CD8-positive, alpha-beta memory T cell (primary cell): ENCODE measurements at regions not wholly inside any gene's neighbourhood (a gene's known extent, or its start where the extent isn't known, plus 50 kb on each side); places are given as distances from the start of the nearest gene placed in this dataset.

Experiments used
- CTCF ChIA-PET: fragments of 350-600 bp; sonication (Branson Sonifier 250); formaldehyde crosslinking; loops from one replicate; lab custom pipeline; 2021; ENCODE audit warnings: antibody characterized with exemption; lab: Charles Lee
- POLR2A ChIA-PET: fragments of 350-600 bp; sonication (Branson Sonifier 250); formaldehyde crosslinking; loops from one replicate; lab custom pipeline; 2021; ENCODE audit warnings: antibody characterized with exemption; lab: Charles Lee
- DNase-seq, 5 donors: peaks; one replicate each; pipeline versions ENCODE4 v3.0.0 to v3.0.0-alpha.2; 2020 to 2022; ENCODE audit warnings: mixed read lengths in 1 of 5
- H3K27ac ChIP-seq: one replicate; pipeline ENCODE4 v1.7.0; 2013; ENCODE audit warnings: low read depth, mild to moderate bottlenecking, low read length, moderate library complexity
- H3K27me3 ChIP-seq: 2 replicates; pipeline ENCODE4 v1.7.0; 2013; ENCODE audit warnings: low read length, mild to moderate bottlenecking; ENCODE audit not compliant: insufficient read depth, poor library complexity, severe bottlenecking
- H3K36me3 ChIP-seq: 2 replicates; pipeline ENCODE4 v1.7.0; 2013; ENCODE audit warnings: mild to moderate bottlenecking, low read length, moderate library complexity; ENCODE audit not compliant: insufficient read depth
- H3K4me1 ChIP-seq: 2 replicates; pipeline ENCODE4 v1.7.0; 2013; ENCODE audit warnings: mild to moderate bottlenecking, low read length, moderate library complexity; ENCODE audit not compliant: insufficient read depth
- H3K4me3 ChIP-seq: 2 replicates; pipeline ENCODE4 v1.7.0; 2013; ENCODE audit warnings: mild to moderate bottlenecking, low read length
- H3K9me3 ChIP-seq: 2 replicates; pipeline ENCODE4 v1.7.0; 2013; ENCODE audit warnings: mild to moderate bottlenecking, low read length
- H3K27ac Mint-ChIP-seq, 8 donors: one replicate each; pipeline ENCODE4 v1.8.0; 2020 to 2021; ENCODE audit warnings: mixed read lengths in 8 of 8, mild to moderate bottlenecking in 6 of 8, inconsistent platforms in 3 of 8, moderate library complexity in 3 of 8
- H3K27me3 Mint-ChIP-seq, 2 donors: one replicate each; pipeline ENCODE4 v1.8.0; 2020 to 2021; ENCODE audit warnings: mixed read lengths in 2 of 2, mild to moderate bottlenecking in 1 of 2, moderate library complexity in 1 of 2
- H3K36me3 Mint-ChIP-seq, 3 donors: one replicate each; pipeline ENCODE4 v1.8.0; 2020 to 2021; ENCODE audit warnings: mixed read lengths in 3 of 3, inconsistent platforms in 1 of 3, mild to moderate bottlenecking in 1 of 3
- H3K4me1 Mint-ChIP-seq, 3 donors: one replicate each; pipeline ENCODE4 v1.8.0; 2020 to 2021; ENCODE audit warnings: mixed read lengths in 3 of 3, inconsistent platforms in 1 of 3, mild to moderate bottlenecking in 1 of 3
- H3K4me3 Mint-ChIP-seq, 7 donors: one replicate each; pipeline ENCODE4 v1.8.0; 2020 to 2021; ENCODE audit warnings: mixed read lengths in 7 of 7, mild to moderate bottlenecking in 6 of 7, moderate library complexity in 4 of 7, inconsistent platforms in 2 of 7
- H3K9me3 Mint-ChIP-seq, 5 donors: one replicate each; pipeline ENCODE4 v1.8.0; 2020 to 2022; ENCODE audit warnings: mixed read lengths in 5 of 5, mild to moderate bottlenecking in 3 of 5, moderate library complexity in 2 of 5, inconsistent platforms in 1 of 5

DNA sequence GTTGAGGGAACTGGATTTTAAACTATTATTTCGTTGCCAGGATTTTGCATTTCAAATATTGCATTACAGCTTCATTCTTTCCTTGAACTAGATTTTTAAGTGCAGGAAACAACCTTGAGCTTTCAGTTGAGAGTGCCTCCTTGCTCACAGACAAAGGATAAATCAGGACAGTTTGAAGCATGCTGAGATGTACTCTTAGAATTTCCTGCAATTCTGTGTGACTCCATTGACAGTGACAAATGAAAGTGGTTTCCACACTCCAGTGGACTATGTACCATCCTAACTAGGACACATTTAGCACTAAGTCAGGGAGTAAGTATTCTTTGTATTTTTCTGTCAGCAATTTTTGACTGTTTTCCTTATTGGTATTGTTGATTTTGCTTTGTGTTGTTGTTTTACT, 100.0 kb upstream of the PLCXD3 start:
- Histone ChIP-seq H3K27me3 (no peaks in the 10 kb centered on the region), H3K36me3 (no peaks in the 10 kb centered on the region), H3K4me1 (no peaks in the 10 kb centered on the region), H3K27ac (no peak overlapping the region), H3K9me3 (no peaks in the 10 kb centered on the region), H3K4me3 (no peak overlapping the region)
- ChIA-PET CTCF (no interaction called here), POLR2A (no interaction called here)
- no peak overlapping the region for H3K4me3 Mint-ChIP-seq
- peaks cover 0 to 5% (median under 1%) of the 10 kb centered on the region in 5 donors for H3K9me3 Mint-ChIP-seq
- no peaks in the 10 kb centered on the region for H3K4me1 Mint-ChIP-seq
- DNase-seq = no peak
- H3K36me3 Mint-ChIP-seq = no peaks in the 10 kb centered on the region
- H3K27ac Mint-ChIP-seq = no peak overlapping the region
- H3K27me3 Mint-ChIP-seq = no peaks in the 10 kb centered on the region

DNA sequence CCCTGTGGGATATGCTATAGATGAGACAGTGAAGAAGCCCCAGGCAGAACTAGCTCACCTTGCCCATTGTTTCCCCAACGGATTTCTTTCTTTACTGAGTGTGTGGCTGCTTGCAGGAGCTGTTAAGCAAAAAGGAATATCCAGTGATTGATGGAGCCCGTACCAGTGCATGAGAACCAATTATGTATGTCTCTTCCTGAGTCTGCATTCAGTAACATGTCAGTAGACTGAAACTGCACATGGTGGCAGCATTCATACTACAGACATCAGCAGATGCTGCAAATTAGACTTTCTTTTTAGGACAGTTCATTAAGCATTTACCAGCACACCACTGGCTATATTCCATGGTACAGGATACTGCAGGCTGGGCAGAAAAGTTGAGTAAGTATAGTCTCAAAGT, 90.3 kb upstream of the PLCXD3 start:
- no peak overlapping the region for H3K4me3 Mint-ChIP-seq
- H3K36me3 Mint-ChIP-seq = no peaks in the 10 kb centered on the region
- H3K9me3 Mint-ChIP-seq = peaks cover 0 to 8% (median 1%) of the 10 kb centered on the region in 5 donors
- no peaks in the 10 kb centered on the region for H3K27me3 ChIP-seq
- H3K4me1 ChIP-seq = no peaks in the 10 kb centered on the region
- POLR2A ChIA-PET = no interaction called here
- DNase-seq = no peak
- H3K27me3 Mint-ChIP-seq = peaks cover 0 to 1% of the 10 kb centered on the region in 2 donors
- no peaks in the 10 kb centered on the region for H3K36me3 ChIP-seq
- no peak overlapping the region for H3K27ac Mint-ChIP-seq
- CTCF ChIA-PET = no interaction called here
- H3K4me3 ChIP-seq = no peak overlapping the region
- H3K4me1 Mint-ChIP-seq = no peaks in the 10 kb centered on the region
- H3K27ac ChIP-seq = no peak overlapping the region
- no peaks in the 10 kb centered on the region for H3K9me3 ChIP-seq

DNA sequence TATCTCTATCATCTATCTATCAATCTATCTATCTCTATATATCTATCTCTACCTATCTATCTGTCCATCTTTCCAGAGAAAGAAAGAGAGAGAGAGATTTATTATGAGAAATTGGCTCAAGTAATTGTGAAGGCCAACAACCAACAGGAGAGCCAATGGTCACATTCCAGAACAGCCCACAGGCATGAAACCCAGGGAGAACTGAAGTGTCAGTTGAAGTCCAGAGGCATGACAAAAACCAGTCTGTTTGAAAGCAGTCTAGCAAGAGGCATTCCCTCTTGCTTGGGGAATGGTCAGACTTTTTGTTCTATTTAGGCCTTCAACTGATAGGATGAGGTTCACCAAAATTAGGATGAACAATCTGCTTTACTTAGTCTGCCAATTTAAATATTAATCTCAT, 87.6 kb upstream of the PLCXD3 start:
- Mint-ChIP-seq H3K27ac (no peak overlapping the region), H3K9me3 (peaks cover 0 to 9% (median 4%) of the 10 kb centered on the region in 5 donors), H3K36me3 (no peaks in the 10 kb centered on the region), H3K4me1 (no peaks in the 10 kb centered on the region), H3K27me3 (no peaks in the 10 kb centered on the region), H3K4me3 (no peak overlapping the region)
- no peak overlapping the region for H3K27ac ChIP-seq
- no peaks in the 10 kb centered on the region for H3K4me1 ChIP-seq
- no peak overlapping the region for H3K4me3 ChIP-seq
- no peaks in the 10 kb centered on the region for H3K9me3 ChIP-seq
- H3K36me3 ChIP-seq = no peaks in the 10 kb centered on the region
- ChIA-PET POLR2A (no interaction called here), CTCF (interaction anchor here (0.8 kb wide), 1 partner anchor 14 kb away, joined by 3 read pairs; no protein-coding TSS in a partner anchor)
- no peak for DNase-seq
- no peaks in the 10 kb centered on the region for H3K27me3 ChIP-seq

DNA sequence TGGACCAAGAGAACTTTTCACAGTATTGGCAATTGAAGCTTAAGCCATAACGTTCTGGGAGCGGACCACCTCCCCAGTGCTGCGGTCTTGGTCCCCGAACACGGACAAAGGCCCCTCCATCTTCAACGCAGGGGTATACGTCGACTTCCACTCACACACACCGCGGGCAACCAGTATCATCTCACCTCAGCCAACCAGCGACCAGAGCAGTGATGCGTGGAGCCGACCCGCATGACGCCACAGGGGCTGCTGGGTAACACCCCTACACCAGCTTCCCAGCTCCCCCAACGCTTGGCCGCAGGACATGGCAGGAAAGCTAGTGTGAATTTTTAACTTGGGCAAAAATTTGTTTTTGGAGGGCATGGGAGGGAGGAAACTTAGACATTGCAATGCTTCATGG, 77.3 kb upstream of the PLCXD3 start:
- Histone ChIP-seq H3K4me3 (no peak overlapping the region), H3K4me1 (no peaks in the 10 kb centered on the region), H3K36me3 (no peaks in the 10 kb centered on the region), H3K9me3 (no peaks in the 10 kb centered on the region), H3K27me3 (no peaks in the 10 kb centered on the region), H3K27ac (no peak overlapping the region)
- ChIA-PET CTCF (no interaction called here), POLR2A (no interaction called here)
- H3K36me3 Mint-ChIP-seq = no peaks in the 10 kb centered on the region
- no peaks in the 10 kb centered on the region for H3K4me1 Mint-ChIP-seq
- H3K27me3 Mint-ChIP-seq = peaks cover 0 to 3% of the 10 kb centered on the region in 2 donors
- H3K4me3 Mint-ChIP-seq = no peak overlapping the region
- DNase-seq = no peak
- H3K9me3 Mint-ChIP-seq = peaks cover 0 to 7% (median 0%) of the 10 kb centered on the region in 5 donors
- no peak overlapping the region for H3K27ac Mint-ChIP-seq

DNA sequence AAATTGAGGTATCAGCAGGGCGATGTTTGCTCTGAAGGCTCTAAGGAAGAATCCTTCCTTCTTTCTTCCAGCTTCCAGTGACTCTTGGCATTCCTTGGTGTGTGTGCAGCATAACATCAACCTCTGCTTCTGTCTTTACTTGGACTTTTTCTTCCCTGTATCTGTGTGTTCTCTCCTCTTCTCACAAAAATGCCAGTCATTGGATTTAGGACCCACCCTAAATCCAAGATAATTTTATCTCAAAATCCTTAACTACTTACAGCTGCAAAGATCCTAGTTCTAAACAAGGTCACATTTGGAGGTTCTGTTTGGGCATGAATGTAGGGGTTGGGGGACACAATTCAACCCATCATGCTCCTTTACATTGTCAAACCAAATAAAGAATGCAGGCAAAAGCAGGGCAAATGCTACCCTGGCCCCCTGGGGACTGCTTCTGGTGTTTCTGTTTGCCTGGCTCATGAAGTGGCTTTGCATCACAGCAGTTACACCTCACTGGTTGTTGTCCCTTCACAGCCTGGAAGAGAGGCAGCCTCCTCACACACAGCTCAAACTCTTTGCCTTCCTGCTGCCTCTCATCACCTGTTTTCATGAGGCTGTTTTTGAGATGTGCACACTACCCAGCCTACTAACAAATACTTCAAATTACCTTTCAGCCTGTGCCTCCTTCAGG, 64.8 kb upstream of the PLCXD3 start:
- no peak for DNase-seq
- Mint-ChIP-seq H3K27me3 (peaks cover 0 to 4% of the 10 kb centered on the region in 2 donors), H3K27ac (no peak overlapping the region), H3K9me3 (peaks cover 0 to 9% (median 0%) of the 10 kb centered on the region in 5 donors), H3K4me3 (no peak overlapping the region), H3K36me3 (no peaks in the 10 kb centered on the region), H3K4me1 (no peaks in the 10 kb centered on the region)
- H3K36me3 ChIP-seq = no peaks in the 10 kb centered on the region
- H3K4me3 ChIP-seq = no peak overlapping the region
- H3K27me3 ChIP-seq = no peaks in the 10 kb centered on the region
- no peaks in the 10 kb centered on the region for H3K4me1 ChIP-seq
- H3K9me3 ChIP-seq = no peaks in the 10 kb centered on the region
- CTCF ChIA-PET = no interaction called here
- no peak overlapping the region for H3K27ac ChIP-seq
- POLR2A ChIA-PET = no interaction called here

DNA sequence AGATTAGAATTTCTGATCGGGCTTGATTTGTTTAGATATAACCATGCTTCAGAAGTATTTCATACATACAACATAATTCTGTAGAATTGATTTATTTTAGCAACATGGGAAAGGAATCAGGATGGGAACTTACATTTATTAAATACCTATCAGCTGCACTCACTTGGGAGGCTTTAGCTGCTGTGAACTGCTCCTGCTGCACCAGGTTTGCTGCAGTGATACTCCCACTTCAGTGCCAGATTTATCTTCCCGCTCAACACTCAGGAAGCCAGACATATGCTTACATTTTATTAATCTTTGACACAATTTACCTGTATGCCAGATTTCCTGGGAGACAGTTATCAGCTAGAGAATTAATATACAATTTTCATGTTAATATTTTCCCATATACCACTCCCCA, 64.0 kb upstream of the PLCXD3 start:
- H3K27me3 Mint-ChIP-seq = peaks cover 0 to 4% of the 10 kb centered on the region in 2 donors
- Histone ChIP-seq H3K36me3 (no peaks in the 10 kb centered on the region), H3K27ac (no peak overlapping the region), H3K27me3 (no peaks in the 10 kb centered on the region), H3K9me3 (no peaks in the 10 kb centered on the region), H3K4me3 (no peak overlapping the region), H3K4me1 (no peaks in the 10 kb centered on the region)
- no peaks in the 10 kb centered on the region for H3K4me1 Mint-ChIP-seq
- CTCF ChIA-PET = no interaction called here
- no peak overlapping the region for H3K4me3 Mint-ChIP-seq
- POLR2A ChIA-PET = no interaction called here
- H3K36me3 Mint-ChIP-seq = no peaks in the 10 kb centered on the region
- H3K9me3 Mint-ChIP-seq = peaks cover 0 to 9% (median 0%) of the 10 kb centered on the region in 5 donors
- DNase-seq = no peak
- H3K27ac Mint-ChIP-seq = no peak overlapping the region
